Eye (tissue), 1 donor: ENCODE measurements at regions not wholly inside any gene's neighbourhood (a gene's known extent, or its start where the extent isn't known, plus 50 kb on each side); places are given as distances from the start of the nearest gene placed in this dataset.
"Not testable (repeated sequence)": the region's sequence is repeated elsewhere in the genome, so short reads cannot be mapped to it uniquely, and the experiment has no call there.

Source experiments
- DNase-seq: peaks from one replicate; pipeline ENCODE4 v3.0.0-alpha.2; 2015

- no peak for DNase-seq
These were observed 220.5 kb upstream of the ATP5MC3 start for GRCh38 chr2:175401956-175402469.

GRCh38 chr2:175400975-175401374 lies 219.5 kb upstream of the ATP5MC3 start:
- no peak for DNase-seq

- no peak for DNase-seq
These were observed 217.8 kb upstream of the ATP5MC3 start for GRCh38 chr2:175399326-175399725.

DNA sequence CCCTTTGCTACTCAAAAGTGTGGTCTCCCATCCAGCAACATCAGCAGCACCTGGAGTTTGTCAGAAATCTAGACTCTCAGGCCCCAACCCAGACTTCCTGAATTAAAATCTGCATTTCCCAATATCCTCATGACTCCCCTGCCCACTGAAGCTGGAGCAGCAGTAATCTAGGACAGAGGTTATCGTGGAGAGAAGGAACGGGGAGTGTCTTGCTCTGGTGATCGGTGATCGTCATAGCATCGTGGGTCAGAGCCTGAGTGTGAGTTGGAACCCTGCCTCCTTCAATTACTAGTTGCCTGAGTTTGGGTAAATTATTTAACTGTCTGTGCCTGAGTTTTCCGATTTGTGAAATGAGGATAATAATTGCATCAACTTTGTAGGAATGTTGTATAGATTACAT lies 217.3 kb upstream of the ATP5MC3 start:
- DNase-seq = no peak

GRCh38 chr2:175396696-175397095 lies 215.2 kb upstream of the ATP5MC3 start:
- no peak for DNase-seq

- DNase-seq = no peak
These were observed 212.3 kb upstream of the ATP5MC3 start for GRCh38 chr2:175393851-175394250.

- DNase-seq = no peak
These were observed 201.8 kb upstream of the ATP5MC3 start for GRCh38 chr2:175383286-175383685.

- no peak for DNase-seq
These were observed 192.2 kb upstream of the ATP5MC3 start for GRCh38 chr2:175373729-175374128.

GRCh38 chr2:175372704-175373701 lies 191.5 kb upstream of the ATP5MC3 start:
- no peak for DNase-seq

- no peak for DNase-seq
These were observed 189.9 kb upstream of the ATP5MC3 start for GRCh38 chr2:175371378-175371777.

DNA sequence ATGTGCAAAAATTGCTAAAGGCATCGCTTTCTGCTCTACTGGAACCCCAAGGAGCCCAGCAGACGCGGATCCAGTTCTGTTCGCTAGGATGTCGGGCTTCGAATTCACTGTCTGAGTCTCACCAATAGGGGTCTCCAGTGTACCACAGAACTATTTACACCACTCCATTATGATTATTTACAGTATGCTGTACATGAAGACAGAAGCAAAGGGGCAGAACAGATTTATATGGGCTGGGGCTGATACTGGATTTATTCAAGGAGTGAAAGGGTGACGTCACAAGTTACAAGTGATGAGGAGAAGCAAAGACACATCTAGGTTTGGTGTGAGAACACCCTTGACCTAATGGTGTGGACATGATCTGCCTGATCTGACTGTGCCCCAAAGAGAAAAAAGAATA lies 185.3 kb upstream of the ATP5MC3 start:
- DNase-seq = peak; percentile 90

DNA sequence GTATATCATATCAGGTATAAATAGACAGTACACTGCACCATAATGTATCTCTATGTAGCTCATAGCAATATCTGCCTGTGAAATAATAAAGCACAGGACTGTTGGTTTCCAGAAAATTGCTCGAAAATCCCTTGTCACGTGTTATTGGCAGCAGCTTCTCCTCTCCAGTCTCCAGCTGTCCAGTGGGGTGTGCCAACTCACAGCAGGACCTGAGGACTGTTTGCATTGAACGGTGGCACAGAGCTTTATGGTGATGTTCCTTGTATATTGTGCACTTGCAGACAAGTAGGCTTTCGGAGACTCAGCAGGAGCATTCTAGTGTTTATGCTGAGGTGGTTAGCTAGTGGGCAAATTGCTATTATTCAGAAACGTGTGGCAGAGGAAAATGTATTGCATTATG lies 182.2 kb upstream of the ATP5MC3 start:
- no peak for DNase-seq

- DNase-seq = no peak
These were observed 180.8 kb upstream of the ATP5MC3 start for GRCh38 chr2:175362331-175362730.

DNA sequence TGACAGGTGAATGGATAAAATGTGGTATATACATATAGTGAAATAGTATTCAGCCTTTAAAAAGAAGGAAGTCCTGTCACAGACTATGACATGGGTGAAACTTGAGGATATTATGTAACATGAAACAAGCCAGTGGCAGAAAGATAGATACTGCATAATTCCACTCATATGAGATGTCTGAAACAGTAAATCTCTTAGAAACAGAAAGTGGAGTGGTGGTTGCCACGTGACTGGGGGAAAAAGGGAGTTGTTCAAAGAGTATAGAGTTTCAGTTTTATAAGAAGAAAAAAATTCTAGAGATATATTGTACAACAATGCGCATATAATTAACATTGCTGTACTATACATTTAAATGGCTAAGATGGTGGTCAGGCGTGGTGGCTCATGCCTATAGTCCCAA lies 178.2 kb upstream of the ATP5MC3 start:
- DNase-seq = no peak

- no peak for DNase-seq
These were observed 175.4 kb upstream of the ATP5MC3 start for GRCh38 chr2:175356901-175357300.

DNA sequence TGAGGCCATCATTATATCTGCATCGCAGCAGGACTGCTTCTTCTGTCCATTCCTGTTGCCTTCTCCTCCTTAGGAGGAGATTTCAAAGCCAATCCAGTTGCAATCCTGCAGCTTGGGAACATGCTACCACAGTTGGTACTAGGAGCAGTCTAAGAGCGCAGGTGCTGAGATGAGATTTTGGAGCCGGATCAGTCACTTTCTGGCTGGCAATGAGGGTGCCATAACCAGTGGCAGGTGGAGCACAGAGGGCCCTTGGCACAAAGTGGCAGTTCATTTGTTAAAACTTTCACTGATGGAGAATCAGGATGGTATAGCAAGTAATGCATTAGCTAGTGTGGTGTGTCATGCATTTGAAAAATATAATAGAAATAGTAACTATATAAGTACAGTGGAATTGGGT lies 173.7 kb upstream of the ATP5MC3 start:
- DNase-seq = no peak

GRCh38 chr2:175353275-175353674 lies 171.8 kb upstream of the ATP5MC3 start:
- no peak for DNase-seq

DNA sequence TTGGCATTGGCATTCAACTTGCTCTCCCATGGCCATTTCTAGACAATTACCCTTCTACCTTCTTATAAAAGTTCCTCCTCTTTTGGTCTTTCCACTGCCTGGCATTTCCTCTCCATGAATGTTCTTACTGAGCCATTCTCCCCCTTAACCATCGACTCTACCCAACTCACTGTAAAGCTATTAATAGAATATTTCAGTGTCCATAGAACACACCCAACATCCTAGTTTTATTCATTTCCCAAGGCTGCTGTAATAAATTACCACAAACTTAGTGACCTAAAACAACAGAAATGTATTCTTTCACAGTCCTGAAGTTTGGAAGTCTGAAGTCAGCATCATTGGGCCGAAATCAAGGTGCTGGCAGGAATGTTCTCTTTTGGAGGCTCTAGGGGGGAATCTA lies 170.0 kb upstream of the ATP5MC3 start:
- no peak for DNase-seq

- DNase-seq = no peak
These were observed 168.6 kb upstream of the ATP5MC3 start for GRCh38 chr2:175350105-175350504.

DNA sequence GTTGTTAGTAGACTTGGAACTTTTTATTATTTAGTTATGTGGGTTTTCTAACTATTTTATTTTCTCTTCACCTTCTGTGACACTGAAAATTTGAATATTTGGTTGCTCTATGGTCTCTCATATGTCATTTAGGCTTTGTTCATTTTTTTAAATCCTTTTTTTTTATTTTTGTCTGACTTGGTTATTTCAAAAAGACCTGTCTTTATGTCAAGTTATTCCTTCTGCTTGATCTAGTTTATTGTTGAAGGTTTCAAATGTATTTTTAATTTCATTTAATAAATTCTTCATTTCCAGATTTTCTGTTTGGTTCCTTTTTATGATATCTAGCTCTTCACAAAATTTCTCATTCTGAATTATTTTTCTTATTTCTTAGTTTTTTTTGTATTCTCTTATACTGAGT lies 160.6 kb upstream of the ATP5MC3 start:
- no peak for DNase-seq

- no peak for DNase-seq
These were observed 148.7 kb upstream of the ATP5MC3 start for GRCh38 chr2:175330195-175330594.

DNA sequence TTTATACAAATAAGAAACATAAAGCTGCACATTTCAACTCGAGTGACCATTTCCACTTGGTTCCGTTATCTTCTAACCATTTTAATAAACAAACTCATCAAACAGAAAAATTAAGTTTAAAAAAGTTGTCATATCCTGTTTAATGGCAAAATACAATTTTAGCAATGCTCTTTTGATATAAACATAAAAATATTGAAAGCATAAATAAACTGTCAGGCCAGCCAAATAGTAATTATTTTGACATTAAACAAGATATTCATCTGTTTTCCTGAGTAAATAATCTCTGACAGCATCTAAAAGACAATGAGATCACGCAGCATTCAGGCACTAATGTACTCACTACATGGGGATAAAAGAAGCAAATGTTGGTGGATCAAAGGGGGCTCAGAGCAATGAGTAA lies 145.3 kb upstream of the ATP5MC3 start:
- no peak for DNase-seq

- DNase-seq = not testable (repeated sequence)
These were observed 144.7 kb upstream of the ATP5MC3 start for GRCh38 chr2:175326164-175326563.

- no peak for DNase-seq
These were observed 141.7 kb upstream of the ATP5MC3 start for GRCh38 chr2:175323162-175323561.

GRCh38 chr2:175318542-175318941 lies 137.0 kb upstream of the ATP5MC3 start:
- DNase-seq = no peak
